RWPE1 (cell line): ENCODE measurements at regions not wholly inside any gene's neighbourhood (a gene's known extent, or its start where the extent isn't known, plus 50 kb on each side); places are given as distances from the start of the nearest gene placed in this dataset.

ENCODE experiments used
- CTCF ChIA-PET: fragments of 350-600 bp; sonication (Branson Sonifier 250); formaldehyde crosslinking; extraction: SDS; loops from one replicate; lab custom pipeline; 2021; lab: Yijun Ruan, JAX
- POLR2A ChIA-PET: fragments of 400-600 bp; formaldehyde crosslinking; extraction: SDS; loops from one replicate; lab custom pipeline; 2020; ENCODE audit warnings: antibody characterized with exemption; ENCODE audit not compliant: low non-redundant PET; lab: Yijun Ruan, JAX
- DNase-seq: peaks from one replicate; pipeline ENCODE4 v3.0.0; 2012; ENCODE audit warnings: low spot score
- H3K27ac ChIP-seq: fragments of 450-650 bp; 2 replicates; pipeline ENCODE4 v1.5.1; 2017
- CTCF ChIP-seq: fragments of 450-650 bp; conservative IDR thresholded peaks from 2 replicates; pipeline ENCODE4 v1.5.1; 2017; ENCODE audit warnings: low read depth, mild to moderate bottlenecking

- TF ChIP-seq CTCF = no peak
- H3K27ac ChIP-seq = no peak overlapping the region
- no peak for DNase-seq
- POLR2A ChIA-PET = no interaction called here
- CTCF ChIA-PET = no interaction called here
Observed at GRCh38 chr7:153886506-153887441, 165.4 kb upstream of the DPP6 start.

- no peak for DNase-seq
- CTCF ChIA-PET = no interaction called here
Observed at GRCh38 chr7:153887749-153888569, 164.2 kb upstream of the DPP6 start.

GRCh38 chr7:153891990-153892389 is 160.2 kb upstream of the DPP6 start:
- CTCF ChIA-PET = no interaction called here
- POLR2A ChIA-PET = no interaction called here

More at GRCh38 chr7:153887749-153888569, 164.2 kb upstream of the DPP6 start:
- POLR2A ChIA-PET = no interaction called here
- no peak for TF ChIP-seq CTCF
- H3K27ac ChIP-seq = no peak overlapping the region

GRCh38 chr7:153902862-153903261 is 149.3 kb upstream of the DPP6 start:
- TF ChIP-seq CTCF = no peak
- no peak for DNase-seq
- no peak overlapping the region for H3K27ac ChIP-seq
- POLR2A ChIA-PET = no interaction called here
- CTCF ChIA-PET = no interaction called here

More at GRCh38 chr7:153891990-153892389, 160.2 kb upstream of the DPP6 start:
- TF ChIP-seq CTCF = no peak
- no peak for DNase-seq
- H3K27ac ChIP-seq = no peak overlapping the region

- ChIA-PET POLR2A (no interaction called here), CTCF (no interaction called here)
- no peak overlapping the region for H3K27ac ChIP-seq
- no peak for TF ChIP-seq CTCF
- DNase-seq = no peak
Observed at GRCh38 chr7:153912211-153912610, 140.0 kb upstream of the DPP6 start.

GRCh38 chr7:153920126-153920525 is 132.1 kb upstream of the DPP6 start:
- no peak overlapping the region for H3K27ac ChIP-seq
- POLR2A ChIA-PET = no interaction called here
- CTCF ChIA-PET = no interaction called here
- no peak for DNase-seq
- no peak for TF ChIP-seq CTCF
